NCI-H226 (cell line): ENCODE measurements at regions not wholly inside any gene's neighbourhood (a gene's known extent, or its start where the extent isn't known, plus 50 kb on each side); places are given as distances from the start of the nearest gene placed in this dataset.
"Not testable (repeated sequence)": the region's sequence is repeated elsewhere in the genome, so short reads cannot be mapped to it uniquely, and the experiment has no call there.

Source experiments
- DNase-seq: peaks from one replicate; pipeline ENCODE4 v3.0.0-alpha.2; 2015

DNA sequence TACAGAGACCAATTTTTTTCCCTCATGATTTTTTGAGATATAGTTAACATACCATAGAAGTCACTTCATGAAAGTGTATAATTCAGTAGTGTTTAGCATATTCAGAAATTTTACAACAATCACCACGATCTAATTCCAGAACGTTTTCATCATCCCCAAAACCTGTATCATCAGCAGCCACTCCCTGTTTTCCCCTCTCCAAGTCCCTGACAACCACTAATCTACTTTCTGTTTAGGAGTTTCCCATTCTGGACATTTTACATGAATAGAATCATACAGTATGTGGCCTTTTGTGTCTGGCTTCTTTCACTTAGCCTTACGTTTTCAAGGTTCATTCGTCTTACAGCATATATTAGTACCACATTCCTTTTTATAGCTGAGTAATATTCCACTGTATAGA lies 204.2 kb upstream of the PLD5 start:
- no peak for DNase-seq

DNA sequence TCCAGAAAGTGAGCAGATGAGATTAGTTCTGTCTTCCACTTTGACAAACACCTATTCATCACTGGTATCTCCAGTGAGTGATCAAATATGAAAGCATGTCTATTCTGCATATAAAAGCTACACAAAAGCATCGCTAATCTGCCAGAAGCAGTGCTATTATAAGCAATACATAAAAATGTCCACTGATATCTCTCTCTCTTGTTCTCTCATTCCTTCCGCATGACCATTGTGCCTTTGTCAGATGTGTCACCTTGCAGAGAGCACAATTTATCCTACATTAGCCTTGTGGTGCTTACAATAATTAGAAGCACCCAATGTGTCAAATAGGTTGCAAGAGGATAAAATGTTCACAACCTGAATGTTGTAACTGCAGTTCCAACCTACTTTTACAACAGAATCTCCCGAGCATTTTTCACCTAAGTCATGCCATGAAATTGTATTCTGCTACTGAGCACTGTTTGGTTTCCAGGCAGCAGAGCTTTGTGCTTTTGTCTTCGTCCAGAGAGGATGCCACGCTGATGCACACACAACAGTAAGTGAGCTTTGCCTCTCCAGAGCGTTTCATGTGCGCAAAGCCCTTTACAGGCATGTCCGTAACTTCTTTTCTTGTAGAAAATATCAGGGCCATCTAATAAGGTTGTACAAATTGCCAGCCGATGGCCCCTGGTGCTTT lies 198.7 kb upstream of the PLD5 start:
- no peak for DNase-seq

DNA sequence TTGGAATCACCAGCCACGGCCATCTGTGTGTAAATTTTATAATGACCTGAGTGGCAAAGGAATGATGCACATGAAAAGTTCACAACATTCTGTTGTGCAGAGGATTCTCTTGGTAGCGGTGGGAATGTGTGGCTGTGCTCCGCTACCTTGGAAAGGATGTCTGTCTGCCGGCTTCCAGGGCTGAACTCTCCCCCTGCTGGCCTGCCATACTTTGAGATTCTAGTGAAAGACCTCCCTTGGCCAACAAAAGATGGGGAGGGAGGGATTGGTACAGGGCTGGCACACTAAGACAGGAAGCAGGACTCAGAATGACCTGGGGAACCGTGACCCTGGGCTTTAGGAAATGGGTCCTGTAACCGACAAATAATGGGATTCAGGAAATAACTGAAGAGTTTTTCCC lies 194.5 kb upstream of the PLD5 start:
- no peak for DNase-seq

DNA sequence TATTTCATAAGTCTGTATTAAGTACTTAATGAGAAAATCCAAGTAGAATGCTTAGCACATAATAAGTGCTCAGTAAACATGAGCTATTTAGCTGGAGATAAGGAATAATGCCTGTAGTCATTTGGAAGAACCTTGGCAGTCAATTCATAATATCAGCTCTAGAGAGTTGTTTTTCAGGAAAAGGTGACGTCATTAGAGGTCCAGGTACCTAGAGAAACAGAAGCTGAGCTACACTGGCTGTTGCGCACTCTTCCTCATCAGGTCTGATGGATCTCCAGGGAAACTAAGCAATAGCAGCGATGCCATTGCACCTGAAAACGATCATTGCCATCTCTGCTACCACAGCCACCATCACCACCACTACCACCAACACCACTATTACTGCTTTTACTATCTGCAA lies 187.8 kb upstream of the PLD5 start:
- DNase-seq: no peak

DNA sequence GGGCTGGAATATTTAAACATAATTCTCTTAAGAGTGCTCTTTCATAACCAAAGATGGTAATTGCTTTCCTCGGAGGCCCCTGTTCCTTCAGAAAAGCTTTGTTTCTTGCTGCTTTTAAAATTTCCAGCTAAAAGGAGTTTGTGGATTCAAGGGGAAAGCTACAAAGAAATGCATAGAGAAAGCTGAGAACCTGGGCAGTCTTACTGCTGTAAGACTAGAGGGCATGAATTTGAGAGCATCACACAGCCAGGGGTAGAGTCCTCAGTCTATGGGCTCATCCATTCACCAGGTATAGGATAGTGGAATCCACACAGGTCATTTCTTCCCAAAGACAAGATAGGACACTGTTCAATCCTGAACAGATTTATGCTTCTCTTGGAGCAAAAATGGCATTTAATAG lies 186.3 kb upstream of the PLD5 start:
- DNase-seq: no peak

DNA sequence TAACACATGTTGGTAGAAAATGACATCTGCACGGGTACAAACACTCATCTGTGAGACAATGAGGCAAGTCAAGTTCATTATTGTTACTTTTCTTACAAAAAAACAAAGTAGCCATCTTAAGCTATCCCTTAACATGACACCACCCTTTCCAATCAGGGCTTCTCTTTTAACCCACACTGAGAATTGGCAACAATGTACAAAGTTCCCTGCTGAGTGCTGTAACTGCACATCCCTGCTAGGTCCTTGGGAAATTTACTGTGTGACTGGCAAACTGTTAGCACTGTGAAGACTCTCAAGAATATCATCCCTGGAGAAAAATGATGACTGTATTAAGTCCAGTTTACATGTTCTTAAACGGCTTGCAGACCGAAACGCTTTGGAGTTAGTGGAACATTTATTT lies 185.8 kb upstream of the PLD5 start:
- DNase-seq: no peak

DNA sequence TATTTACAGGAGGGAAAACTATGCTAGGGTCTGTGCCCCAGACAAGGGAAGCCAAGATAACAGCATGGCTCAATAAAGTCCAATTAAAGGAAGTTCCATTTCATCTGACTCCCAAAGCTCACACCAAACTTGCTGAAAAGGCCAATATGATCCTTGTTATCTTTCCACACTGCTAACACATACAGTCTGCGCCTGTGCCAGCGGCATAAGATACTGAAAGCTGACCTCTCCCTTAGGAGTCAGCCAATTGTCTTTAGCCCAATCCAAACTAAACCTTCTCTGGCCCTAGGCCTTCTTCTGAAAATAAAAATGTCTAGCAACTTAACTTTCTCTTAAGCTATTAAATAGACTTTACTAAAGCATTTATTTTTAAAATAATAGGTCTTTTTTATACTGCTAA lies 179.0 kb upstream of the PLD5 start:
- no peak for DNase-seq

DNA sequence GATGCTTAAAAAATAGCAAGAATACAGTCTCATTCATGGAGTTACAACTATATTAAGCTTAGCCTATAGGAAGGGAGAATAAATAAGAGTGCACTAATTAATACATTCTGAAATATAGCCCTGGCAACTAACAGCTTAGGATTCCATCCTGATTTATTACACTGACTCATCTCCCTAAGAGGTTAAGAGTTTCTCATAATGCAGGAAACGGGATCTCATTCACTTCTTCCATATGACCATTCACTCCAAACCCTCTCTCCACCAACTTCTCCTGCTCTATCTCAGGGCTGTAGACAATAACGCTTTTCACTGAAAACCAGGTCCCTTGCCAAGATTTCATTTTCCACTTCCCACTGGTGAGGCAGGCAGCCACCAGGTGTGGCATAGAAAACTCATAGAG lies 168.5 kb upstream of the PLD5 start:
- no peak for DNase-seq

DNA sequence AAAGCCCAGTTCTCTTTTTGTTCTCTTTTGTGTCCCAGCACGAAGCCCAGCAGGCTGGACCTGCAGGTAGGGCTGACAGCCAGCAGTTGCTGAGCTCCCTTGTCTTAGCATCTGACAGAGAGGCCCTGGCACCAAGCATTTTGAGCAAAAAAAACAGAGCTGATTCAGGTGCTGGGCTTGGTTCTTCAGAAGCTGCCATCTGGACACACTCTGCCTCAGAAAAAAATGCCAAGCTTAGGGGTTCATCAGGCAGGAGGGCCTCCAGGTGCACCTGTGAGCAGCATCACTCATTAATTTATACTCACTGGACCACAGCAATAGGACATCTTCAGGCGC lies 167.1 kb upstream of the PLD5 start:
- no peak for DNase-seq

DNA sequence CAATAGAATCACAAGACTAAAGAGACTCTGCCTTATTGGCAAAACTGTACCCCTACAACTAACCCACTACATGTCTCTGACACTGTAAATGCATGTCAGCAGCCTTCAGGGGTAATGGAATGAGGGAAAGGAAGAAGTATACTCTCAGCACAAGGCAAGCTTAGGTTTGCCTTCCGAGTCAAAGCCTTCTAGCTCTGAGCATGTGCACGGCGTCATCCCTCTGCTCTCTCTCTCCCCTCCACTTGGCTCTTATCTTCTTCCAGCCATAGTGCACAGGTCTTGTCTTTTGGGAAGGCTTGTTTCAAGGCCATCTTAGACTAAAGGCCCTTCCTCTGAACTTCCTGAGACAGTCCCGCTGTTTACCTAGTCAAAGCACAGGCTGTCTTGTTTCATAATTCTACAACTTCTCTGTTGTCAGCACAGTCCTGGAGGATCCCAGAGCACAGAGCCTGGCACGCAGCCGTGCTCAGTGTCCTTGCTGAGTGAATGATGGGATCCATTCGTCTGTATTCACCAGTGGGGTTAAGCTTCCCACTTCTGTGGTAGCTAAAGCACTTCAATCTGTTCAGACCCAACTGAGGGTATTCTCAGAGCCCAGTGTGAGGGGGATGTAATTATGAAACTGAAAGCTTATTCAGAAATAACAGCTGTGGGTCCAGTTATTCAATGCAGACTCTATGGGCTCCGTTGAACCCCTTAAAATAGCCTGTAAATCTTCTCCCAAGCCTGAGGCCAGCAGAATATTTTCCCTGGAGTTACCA lies 166.5 kb upstream of the PLD5 start:
- DNase-seq: no peak

DNA sequence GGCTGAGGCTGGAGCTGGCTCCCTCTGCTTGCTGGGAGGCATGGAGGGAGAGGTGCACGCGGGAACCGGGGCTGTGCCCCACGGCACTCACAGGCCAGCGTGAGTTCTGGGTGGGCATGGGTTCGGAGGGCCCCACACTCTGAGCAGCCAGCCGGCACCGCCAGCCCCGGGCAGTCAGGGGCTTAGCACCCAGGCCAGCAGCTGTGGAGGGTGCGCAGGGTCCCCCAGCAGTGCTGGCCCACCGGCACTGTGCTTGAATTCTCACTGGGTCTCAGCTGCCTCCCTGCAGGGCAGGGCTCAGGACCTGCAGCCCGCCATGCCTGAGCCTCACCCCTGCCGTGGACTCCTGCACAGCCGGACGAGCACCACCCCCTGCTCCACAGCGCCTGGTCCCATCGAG lies 164.9 kb upstream of the PLD5 start:
- no peak for DNase-seq

DNA sequence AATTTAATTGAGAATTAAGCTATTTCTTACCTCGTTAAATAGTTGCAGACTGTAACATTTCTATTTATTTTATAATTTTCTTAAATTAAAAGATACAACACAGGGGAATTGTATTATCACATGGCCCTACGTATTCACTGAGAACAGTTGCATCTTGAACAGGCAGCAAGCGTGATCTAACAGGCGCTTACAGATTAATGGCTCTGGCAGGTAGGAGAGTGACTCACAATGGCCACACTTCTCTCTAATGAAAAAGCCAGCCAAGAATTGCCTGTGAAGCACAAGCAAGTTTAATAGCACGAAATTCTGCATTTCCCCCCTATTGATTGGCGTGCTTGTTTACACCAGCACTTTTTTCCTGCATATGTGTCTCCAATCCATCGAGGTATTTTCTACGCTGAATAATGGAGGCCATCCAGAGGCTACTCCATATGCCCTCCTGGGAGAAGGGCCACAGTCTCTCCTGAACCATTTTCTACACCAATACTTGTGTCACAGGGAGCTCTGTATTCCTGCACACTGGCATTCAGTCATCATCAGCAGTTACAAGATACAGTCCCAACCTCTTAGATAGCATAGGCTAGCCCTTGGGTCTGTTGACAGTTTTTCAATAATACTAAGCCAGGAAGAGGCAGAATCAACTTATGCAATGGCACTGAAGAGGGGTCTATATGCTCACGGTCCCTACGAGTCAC lies 150.6 kb upstream of the PLD5 start:
- no peak for DNase-seq

DNA sequence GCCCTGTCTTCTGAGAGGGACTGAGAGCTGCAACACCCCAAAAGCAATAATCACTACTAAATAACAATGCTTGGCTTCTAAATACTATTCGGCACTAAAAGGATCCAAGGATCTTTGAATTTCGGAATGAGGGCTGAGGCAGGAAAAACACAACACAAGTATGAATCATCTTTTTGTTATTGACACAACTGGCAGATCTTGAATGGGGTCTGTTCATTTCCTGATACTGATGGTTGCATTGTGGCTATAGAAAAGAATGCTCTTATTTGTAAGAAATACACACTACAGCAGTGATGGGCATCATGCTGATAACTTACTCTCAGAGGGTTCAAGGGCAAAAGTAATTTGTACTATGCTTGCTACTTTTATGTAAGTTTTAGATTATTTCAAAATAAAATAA lies 149.2 kb upstream of the PLD5 start:
- DNase-seq: no peak

DNA sequence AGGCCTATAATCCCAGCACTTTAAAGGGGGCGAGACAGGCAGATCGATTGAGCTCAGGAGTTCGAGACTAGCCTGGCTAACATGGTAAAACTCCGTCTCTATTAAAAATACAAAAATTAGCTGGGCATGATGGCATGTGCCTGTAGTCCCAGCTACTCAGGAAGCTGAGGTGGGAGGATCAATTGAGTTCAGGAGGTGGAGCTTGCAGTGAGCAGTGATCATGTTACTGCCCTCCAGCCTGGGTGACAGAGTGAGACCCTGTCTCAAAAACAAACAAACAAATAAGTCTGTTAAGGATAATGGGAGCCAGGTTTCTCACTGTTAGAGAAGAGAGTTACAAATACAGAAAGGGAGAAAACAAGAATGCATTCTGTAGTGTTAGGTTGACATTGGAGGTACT lies 148.7 kb upstream of the PLD5 start:
- not testable (repeated sequence) for DNase-seq

DNA sequence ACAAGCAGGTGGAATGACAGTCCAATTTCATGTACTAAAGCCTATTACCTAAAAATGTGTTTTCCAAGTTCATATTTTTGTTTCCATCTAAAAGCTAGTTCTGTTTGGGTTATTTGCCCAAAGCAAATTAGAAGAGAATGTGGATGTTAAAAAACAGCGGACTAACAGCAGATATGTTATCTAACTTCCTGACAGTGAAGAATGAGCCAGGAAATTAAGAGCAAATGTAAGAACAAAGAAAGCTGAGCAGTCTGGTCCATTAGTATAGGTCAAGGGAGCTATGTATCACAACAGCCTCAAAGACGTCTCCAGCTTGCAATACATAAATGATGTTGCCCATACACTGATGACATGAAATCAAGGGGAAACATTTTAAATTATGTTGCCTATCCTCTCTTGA lies 145.5 kb upstream of the PLD5 start:
- DNase-seq: no peak

DNA sequence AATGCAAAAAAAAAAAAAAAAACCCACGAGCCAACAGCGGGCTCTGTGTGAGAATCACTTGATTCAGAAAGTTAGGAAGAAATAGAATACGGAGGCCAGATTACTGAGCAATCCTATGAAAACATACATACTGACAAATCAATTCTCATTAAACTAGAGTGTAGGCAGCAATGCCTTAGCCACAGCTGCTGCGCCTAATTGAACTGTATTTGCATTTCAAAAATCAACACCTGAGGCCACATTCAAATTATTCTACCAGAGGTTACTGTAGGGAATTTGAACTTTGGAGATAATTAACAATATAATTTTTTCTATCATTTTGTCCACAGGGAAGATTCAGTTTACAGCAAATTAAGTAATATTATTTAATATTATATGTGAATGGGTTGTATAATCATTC lies 138.4 kb upstream of the PLD5 start:
- DNase-seq: no peak

DNA sequence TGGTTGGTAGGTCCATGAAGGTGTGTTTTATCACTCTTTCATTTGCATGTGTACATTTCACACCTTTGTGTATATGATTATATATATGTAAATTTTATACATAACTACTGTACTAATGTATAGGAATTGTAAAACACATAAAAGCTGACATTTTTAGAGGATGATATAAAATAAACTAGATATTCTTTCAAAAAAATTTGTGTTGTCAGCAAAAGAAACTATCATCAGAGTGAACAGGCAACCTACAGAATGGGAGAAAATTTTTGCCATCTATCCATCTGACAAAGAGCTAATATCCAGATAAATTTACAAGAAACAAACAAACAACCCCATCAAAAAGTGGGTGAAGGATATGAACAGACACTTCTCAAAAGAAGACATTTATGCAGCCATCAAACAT lies 129.3 kb upstream of the PLD5 start:
- DNase-seq: not testable (repeated sequence)

DNA sequence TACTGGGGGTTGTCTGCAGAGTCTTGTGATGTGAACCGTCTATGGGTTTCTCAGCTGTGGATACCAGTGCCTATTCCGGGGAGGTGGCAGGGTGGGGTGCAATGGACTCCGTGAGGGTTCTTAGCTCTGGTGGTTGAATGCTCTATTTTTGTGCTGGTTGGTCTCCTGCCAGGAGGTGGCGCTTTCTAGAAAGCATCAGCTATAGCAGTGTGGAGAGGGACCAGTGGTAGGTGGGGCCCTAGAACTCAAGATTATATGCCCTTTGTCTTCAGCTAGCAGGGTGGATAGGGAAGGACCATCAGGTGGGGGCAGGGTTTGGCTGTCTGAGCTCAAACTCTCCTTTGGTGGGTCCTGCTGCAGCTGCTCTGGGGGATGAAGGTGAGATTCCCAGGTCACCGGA lies 127.3 kb upstream of the PLD5 start:
- no peak for DNase-seq

DNA sequence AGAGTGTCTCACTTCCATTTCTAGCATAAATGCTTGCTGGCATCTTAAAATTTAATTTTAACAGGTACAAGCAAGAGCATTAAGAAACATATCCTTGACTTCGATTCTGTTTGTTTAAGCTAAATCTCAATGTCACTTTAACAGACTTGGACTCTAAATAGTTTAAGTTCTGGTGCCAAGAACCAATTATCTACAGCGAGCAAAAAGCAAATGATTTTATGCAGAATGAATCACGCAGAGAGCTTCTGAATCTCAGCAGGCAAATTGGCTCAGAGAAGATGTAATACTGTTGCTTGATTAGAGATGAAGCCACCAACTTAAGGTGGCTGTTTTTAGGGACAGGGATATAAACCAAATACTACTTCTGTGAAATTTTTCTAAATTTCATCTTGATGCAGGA lies 117.0 kb upstream of the PLD5 start:
- DNase-seq: no peak

DNA sequence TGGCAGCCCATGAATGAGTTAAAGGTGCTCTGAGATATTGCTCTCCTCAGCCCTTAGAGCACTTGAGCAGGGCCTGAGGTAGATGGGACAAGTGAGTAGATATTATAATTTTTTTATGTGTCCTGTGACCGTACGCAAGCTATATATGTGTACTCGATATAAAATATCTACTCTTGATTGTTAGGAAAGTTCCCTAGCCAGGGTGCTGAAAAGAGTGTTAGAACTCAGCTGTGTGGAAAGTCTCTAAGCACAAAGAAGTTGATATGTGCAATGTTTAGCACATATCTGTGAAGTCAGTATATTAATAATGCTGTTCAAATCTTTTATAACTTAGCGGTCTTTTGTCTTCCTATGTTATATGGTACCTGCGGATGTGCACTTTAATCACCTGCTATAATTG lies 114.6 kb upstream of the PLD5 start:
- DNase-seq: no peak

DNA sequence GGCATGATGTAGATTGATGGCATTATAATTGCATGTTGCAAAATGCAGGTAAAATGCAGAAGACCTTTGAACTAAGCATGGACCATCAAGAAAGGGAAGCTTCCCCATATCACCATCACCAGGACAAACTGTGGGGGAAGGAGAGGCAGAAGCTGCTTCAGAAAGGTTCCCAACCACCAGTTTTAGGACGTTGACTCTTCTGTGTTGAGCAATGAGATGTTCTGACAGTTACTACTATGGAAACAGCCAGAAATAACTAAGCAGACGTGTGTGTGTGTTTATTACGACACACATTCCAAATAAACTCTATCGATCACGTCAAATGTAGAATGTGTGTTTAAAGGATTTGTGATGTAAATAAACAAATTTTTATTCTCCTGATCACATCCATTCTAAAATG lies 110.2 kb upstream of the PLD5 start:
- no peak for DNase-seq

DNA sequence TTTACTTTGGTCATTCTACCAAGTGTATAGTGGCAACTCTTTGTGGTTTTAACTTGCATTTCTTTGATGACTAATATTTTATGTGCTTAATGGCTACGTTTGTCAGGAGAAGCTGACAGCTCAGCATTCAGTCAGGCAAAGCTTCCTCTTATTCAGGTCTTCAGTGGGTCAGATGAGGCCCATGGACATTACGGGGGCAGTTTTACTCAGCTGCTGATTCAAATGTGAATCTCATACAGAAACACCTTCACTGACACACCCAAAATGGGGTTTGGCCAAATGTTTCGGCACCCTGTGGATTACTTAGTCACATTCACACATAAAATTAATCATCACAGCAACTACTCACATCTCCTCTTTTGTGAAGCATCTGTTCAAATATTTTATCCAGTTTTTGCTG lies 104.9 kb upstream of the PLD5 start:
- DNase-seq: no peak

DNA sequence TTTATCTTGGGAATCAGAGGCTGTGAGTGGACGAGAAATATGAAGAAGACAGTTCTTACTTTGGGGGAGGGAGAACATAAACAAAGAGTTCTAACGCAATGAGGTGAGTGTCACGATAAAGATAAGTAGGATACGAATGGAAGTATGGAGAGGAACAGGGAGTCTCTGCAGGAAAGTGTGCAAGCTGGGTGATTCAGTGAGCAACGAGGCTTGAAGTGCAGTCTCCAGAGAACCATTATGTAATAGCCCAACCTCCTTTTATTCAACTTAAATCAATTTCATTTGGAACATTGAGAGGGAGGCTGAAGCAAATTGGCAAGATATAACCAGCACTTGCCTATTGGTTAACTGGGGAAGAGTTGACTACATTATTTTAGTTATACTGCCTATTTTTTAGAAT lies 99.3 kb upstream of the PLD5 start:
- DNase-seq: no peak

DNA sequence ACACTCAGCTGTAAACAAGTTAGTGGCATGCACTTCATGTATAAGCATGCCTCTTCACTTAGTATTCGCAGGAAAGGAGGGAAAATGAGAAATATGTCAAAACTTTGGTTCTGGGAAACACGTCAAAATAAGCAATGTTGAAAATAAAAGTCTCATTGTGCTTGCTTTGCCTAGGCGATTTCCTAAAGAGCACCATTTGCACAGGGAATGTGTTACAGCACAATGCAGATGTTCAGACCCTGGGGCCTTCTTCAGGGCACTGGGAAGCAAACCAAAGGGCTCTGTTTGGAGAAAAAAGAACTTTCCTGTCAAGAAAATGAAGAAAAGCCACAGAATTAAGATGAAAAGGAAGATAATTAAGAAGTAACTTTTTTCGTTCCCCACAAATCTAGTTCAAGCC lies 98.6 kb upstream of the PLD5 start:
- DNase-seq: no peak
